HG02798 (cell line): ENCODE measurements at regions not wholly inside any gene's neighbourhood (a gene's known extent, or its start where the extent isn't known, plus 50 kb on each side); places are given as distances from the start of the nearest gene placed in this dataset.
"Not testable (repeated sequence)": the region's sequence is repeated elsewhere in the genome, so short reads cannot be mapped to it uniquely, and the experiment has no call there.

Experiments used
- ATAC-seq: cut with Tn5 transposase; IDR thresholded peaks from one replicate; pipeline ENCODE4 v1.9.1; 2021; ENCODE audit warnings: mild to moderate bottlenecking; ENCODE audit not compliant: unreplicated experiment, poor library complexity

- ATAC-seq = no peak
These were observed 230.5 kb downstream of the MFSD1 start for GRCh38 chr3:159032311-159032710.

- ATAC-seq = no peak
These were observed 236.6 kb downstream of the MFSD1 start for GRCh38 chr3:159038405-159038804.

- ATAC-seq = no peak
These were observed 237.4 kb downstream of the MFSD1 start for GRCh38 chr3:159039286-159039685.

GRCh38 chr3:159045279-159045885, 243.5 kb downstream of the MFSD1 start:
- ATAC-seq = no peak

GRCh38 chr3:159047361-159047760, 245.5 kb downstream of the MFSD1 start:
- no peak for ATAC-seq

- ATAC-seq = not testable (repeated sequence)
These were observed 250.6 kb downstream of the MFSD1 start for GRCh38 chr3:159052494-159052893.

GRCh38 chr3:159057621-159058020, 255.8 kb downstream of the MFSD1 start:
- no peak for ATAC-seq

- ATAC-seq = no peak
These were observed 257.0 kb downstream of the MFSD1 start for GRCh38 chr3:159058859-159059258.

GRCh38 chr3:159059395-159059794, 257.5 kb downstream of the MFSD1 start:
- ATAC-seq = no peak

- ATAC-seq = peak; percentile 57
These were observed 261.0 kb downstream of the MFSD1 start for GRCh38 chr3:159062734-159063410.

- ATAC-seq = no peak
These were observed 267.2 kb downstream of the MFSD1 start, which contains the start of gene IQCJ for GRCh38 chr3:159069091-159069490. Gene IQCJ (plus strand): TSS chr3:159069319.

- ATAC-seq = no peak
These were observed 268.1 kb downstream of the MFSD1 start for GRCh38 chr3:159069866-159070425.

- no peak for ATAC-seq
These were observed 273.2 kb downstream of the MFSD1 start for GRCh38 chr3:159074756-159075701.

- ATAC-seq = no peak
These were observed 276.0 kb downstream of the MFSD1 start for GRCh38 chr3:159077860-159078259.

- ATAC-seq = no peak
These were observed 278.4 kb downstream of the MFSD1 start for GRCh38 chr3:159080256-159080655.

GRCh38 chr3:159080821-159081220, 279.0 kb downstream of the MFSD1 start:
- ATAC-seq = no peak

GRCh38 chr3:159082519-159082918, 280.7 kb downstream of the MFSD1 start:
- ATAC-seq = no peak

GRCh38 chr3:159091936-159092335, 290.1 kb downstream of the MFSD1 start:
- ATAC-seq = no peak

- no peak for ATAC-seq
These were observed 300.1 kb downstream of the MFSD1 start for GRCh38 chr3:159102001-159102400.

GRCh38 chr3:159112724-159113123, 310.9 kb downstream of the MFSD1 start:
- no peak for ATAC-seq
